GM19025 (cell line): ENCODE measurements at regions not wholly inside any gene's neighbourhood (a gene's known extent, or its start where the extent isn't known, plus 50 kb on each side); places are given as distances from the start of the nearest gene placed in this dataset.

Experiments
- ATAC-seq: cut with Tn5 transposase; IDR thresholded peaks from one replicate; pipeline ENCODE4 v1.9.1; 2021; ENCODE audit warnings: mild to moderate bottlenecking, low read depth, moderate library complexity; ENCODE audit not compliant: unreplicated experiment

GRCh38 chr15:86018679-86019078 lies 61.0 kb upstream of the AGBL1 start:
- no peak for ATAC-seq

- ATAC-seq, result no peak
Observed at GRCh38 chr15:86021281-86022264, 58.1 kb upstream of the AGBL1 start.

GRCh38 chr15:86028961-86029360 lies 50.7 kb upstream of the AGBL1 start:
- ATAC-seq, result no peak
